Prostate gland (tissue), 2 donors: ENCODE measurements at regions not wholly inside any gene's neighbourhood (a gene's known extent, or its start where the extent isn't known, plus 50 kb on each side); places are given as distances from the start of the nearest gene placed in this dataset.

Source experiments
- POLR2AphosphoS5 ChIP-seq: sonication (generic); formaldehyde crosslinking; IDR thresholded peaks from one replicate; pipeline ENCODE4 v1.6.1; 2017; ENCODE audit warnings: antibody characterized with exemption
- TF ChIP-seq, protein P1 (sequence below), 4 experiments: fragments of 200-600 bp in 2 of 4; fragments of 450-650 bp in 2 of 4; sonication (generic) in 2 of 4; IDR thresholded peaks; 1 replicate in 3 of 4; 2 replicates in 1 of 4; pipeline ENCODE4 v1.5.1; 2016 to 2019; ENCODE audit warnings: antibody characterized with exemption in 4 of 4, mild to moderate bottlenecking in 2 of 4, moderate library complexity in 2 of 4

DNA sequence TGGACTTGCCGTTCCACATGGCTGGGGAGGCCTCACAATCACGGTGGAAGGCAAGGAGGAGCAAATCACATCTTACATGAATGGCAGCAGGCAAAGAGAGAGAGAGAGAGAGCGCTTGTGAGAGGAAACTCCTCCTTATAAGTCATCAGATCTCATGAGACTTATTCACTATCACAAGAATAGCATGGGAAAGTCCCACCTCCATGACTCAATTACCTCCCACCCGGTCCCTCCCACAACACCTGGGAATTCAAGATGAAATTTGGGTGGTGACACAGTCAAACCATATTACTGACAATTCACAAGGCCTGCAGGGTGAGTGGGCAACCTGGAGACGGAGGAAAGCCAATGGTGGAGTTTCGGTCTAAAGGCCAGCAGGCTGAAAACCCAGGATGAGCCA lies 394.3 kb upstream of the TRAM1L1 start:
- TF ChIP-seq, protein P1, sequence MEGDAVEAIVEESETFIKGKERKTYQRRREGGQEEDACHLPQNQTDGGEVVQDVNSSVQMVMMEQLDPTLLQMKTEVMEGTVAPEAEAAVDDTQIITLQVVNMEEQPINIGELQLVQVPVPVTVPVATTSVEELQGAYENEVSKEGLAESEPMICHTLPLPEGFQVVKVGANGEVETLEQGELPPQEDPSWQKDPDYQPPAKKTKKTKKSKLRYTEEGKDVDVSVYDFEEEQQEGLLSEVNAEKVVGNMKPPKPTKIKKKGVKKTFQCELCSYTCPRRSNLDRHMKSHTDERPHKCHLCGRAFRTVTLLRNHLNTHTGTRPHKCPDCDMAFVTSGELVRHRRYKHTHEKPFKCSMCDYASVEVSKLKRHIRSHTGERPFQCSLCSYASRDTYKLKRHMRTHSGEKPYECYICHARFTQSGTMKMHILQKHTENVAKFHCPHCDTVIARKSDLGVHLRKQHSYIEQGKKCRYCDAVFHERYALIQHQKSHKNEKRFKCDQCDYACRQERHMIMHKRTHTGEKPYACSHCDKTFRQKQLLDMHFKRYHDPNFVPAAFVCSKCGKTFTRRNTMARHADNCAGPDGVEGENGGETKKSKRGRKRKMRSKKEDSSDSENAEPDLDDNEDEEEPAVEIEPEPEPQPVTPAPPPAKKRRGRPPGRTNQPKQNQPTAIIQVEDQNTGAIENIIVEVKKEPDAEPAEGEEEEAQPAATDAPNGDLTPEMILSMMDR (IDR thresholded peaks at IDR 0.05), result no peak
- no peak for TF ChIP-seq POLR2AphosphoS5
